ENCODE measurements at regions not wholly inside any gene's neighbourhood (a gene's known extent, or its start where the extent isn't known, plus 50 kb on each side); places are given as distances from the start of the nearest gene placed in this dataset.

DNA sequence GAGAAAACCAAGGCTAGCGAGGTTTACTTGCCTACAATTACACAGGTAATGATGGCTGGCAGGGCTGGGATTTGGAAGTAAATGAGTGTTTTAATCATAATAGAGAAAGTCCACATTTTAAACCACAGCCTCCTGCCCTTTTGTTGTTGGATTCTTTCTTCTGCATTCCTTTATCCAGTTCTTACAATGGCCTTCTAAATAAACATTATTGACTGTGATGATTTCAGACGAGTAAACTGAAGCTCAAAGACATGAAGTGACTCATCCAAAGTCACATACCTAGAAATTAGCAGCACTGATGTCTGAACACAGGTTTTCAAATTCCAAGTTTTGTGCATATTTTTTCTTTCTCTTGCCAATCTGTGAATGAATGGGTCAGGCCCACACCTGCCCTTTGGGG, 51.2 kb upstream of the C1QTNF7 start:
- no peak for DNase-seq

Data from SHP77 treated with DMSO at 0.1 percent for 48 hours (cell line).